ENCODE measurements at regions not wholly inside any gene's neighbourhood (a gene's known extent, or its start where the extent isn't known, plus 50 kb on each side); places are given as distances from the start of the nearest gene placed in this dataset.

- DNase-seq (ENCODE audit: extremely low read depth in 1 of 2, low read depth in 1 of 2), result no peak
These were observed 49.9 kb upstream of the TAF1B start for GRCh38 chr2:9793156-9793917.
